ENCODE measurements at regions not wholly inside any gene's neighbourhood (a gene's known extent, or its start where the extent isn't known, plus 50 kb on each side); places are given as distances from the start of the nearest gene placed in this dataset.
"Not testable (repeated sequence)": the region's sequence is repeated elsewhere in the genome, so short reads cannot be mapped to it uniquely, and the experiment has no call there.

- Mint-ChIP-seq H3K27ac (no peak overlapping the region), H3K27me3 (no peaks in the 10 kb centered on the region), H3K4me3 (no peak overlapping the region), H3K36me3 (no peaks in the 10 kb centered on the region), H3K4me1 (no peaks in the 10 kb centered on the region), H3K9me3 (no peaks in the 10 kb centered on the region)
- DNase-seq: no peak
- ATAC-seq (ENCODE audit: low read depth): no peak
- POLR2A ChIA-PET: no interaction called here
These were observed 253.7 kb upstream of the ANXA10 start for GRCh38 chr4:167838686-167839085.

- ATAC-seq (ENCODE audit: low read depth): no peak
These were observed 249.8 kb upstream of the ANXA10 start for GRCh38 chr4:167842487-167842886.

DNA sequence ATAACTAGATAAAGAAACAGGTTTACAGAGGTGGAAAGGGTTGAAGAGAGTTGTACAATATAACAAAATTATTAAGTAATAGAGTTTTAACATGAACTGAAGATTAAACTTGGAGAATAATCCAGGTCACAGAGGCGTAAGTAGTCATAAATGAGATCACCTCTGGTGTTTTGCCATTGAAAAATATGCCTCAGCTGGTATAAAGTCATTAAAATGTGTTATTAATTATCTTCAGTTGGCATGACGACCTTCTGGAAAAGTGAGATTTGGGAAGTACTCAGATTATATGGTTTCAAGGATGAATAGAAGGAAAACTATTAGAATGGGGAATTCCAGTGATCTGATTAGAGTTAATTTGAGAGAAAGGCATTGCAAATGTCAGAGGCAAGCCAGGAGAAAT lies 237.5 kb upstream of the ANXA10 start:
- DNase-seq (no peak), ATAC-seq (ENCODE audit: low read depth) (no peak)
- Mint-ChIP-seq H3K9me3 (no peaks in the 10 kb centered on the region), H3K4me1 (no peaks in the 10 kb centered on the region), H3K4me3 (no peak overlapping the region), H3K27me3 (no peaks in the 10 kb centered on the region), H3K36me3 (no peaks in the 10 kb centered on the region), H3K27ac (no peak overlapping the region)
- POLR2A ChIA-PET: no interaction called here

More at GRCh38 chr4:167842487-167842886, 249.8 kb upstream of the ANXA10 start:
- no peaks in the 10 kb centered on the region for H3K36me3 Mint-ChIP-seq
- no peak overlapping the region for H3K4me3 Mint-ChIP-seq
- POLR2A ChIA-PET: no interaction called here
- no peaks in the 10 kb centered on the region for H3K27me3 Mint-ChIP-seq
- H3K4me1 Mint-ChIP-seq: no peaks in the 10 kb centered on the region
- DNase-seq: no peak
- no peak overlapping the region for H3K27ac Mint-ChIP-seq
- H3K9me3 Mint-ChIP-seq: no peaks in the 10 kb centered on the region

GRCh38 chr4:167858127-167858526 lies 234.2 kb upstream of the ANXA10 start:
- H3K9me3 Mint-ChIP-seq; DNase-seq; H3K36me3 Mint-ChIP-seq; H3K4me3 Mint-ChIP-seq; ATAC-seq (ENCODE audit: low read depth); H3K27me3 Mint-ChIP-seq; H3K27ac Mint-ChIP-seq; POLR2A ChIA-PET; H3K4me1 Mint-ChIP-seq: not testable (repeated sequence)

GRCh38 chr4:167867191-167867590 lies 225.1 kb upstream of the ANXA10 start:
- ATAC-seq (ENCODE audit: low read depth) (no peak), DNase-seq (no peak)
- Mint-ChIP-seq H3K9me3 (no peaks in the 10 kb centered on the region), H3K27ac (no peak overlapping the region), H3K4me3 (no peak overlapping the region), H3K36me3 (no peaks in the 10 kb centered on the region), H3K27me3 (peaks cover 2% of the 10 kb centered on the region), H3K4me1 (no peaks in the 10 kb centered on the region)
- POLR2A ChIA-PET: no interaction called here

GRCh38 chr4:167868163-167868562 lies 224.2 kb upstream of the ANXA10 start:
- POLR2A ChIA-PET: no interaction called here
- DNase-seq: no peak

GRCh38 chr4:167873496-167873895 lies 218.8 kb upstream of the ANXA10 start:
- H3K36me3 Mint-ChIP-seq: no peaks in the 10 kb centered on the region
- ATAC-seq (ENCODE audit: low read depth) (no peak), DNase-seq (no peak)
- POLR2A ChIA-PET: no interaction called here
- no peaks in the 10 kb centered on the region for H3K9me3 Mint-ChIP-seq
- no peaks in the 10 kb centered on the region for H3K27me3 Mint-ChIP-seq
- H3K4me1 Mint-ChIP-seq: no peaks in the 10 kb centered on the region
- H3K27ac Mint-ChIP-seq: no peak overlapping the region
- H3K4me3 Mint-ChIP-seq: no peak overlapping the region

More at GRCh38 chr4:167868163-167868562, 224.2 kb upstream of the ANXA10 start:
- H3K27me3 Mint-ChIP-seq: peaks cover 2% of the 10 kb centered on the region
- H3K9me3 Mint-ChIP-seq: no peaks in the 10 kb centered on the region
- no peak overlapping the region for H3K27ac Mint-ChIP-seq
- H3K36me3 Mint-ChIP-seq: no peaks in the 10 kb centered on the region
- no peak for ATAC-seq (ENCODE audit: low read depth)
- H3K4me3 Mint-ChIP-seq: no peak overlapping the region
- no peaks in the 10 kb centered on the region for H3K4me1 Mint-ChIP-seq

DNA sequence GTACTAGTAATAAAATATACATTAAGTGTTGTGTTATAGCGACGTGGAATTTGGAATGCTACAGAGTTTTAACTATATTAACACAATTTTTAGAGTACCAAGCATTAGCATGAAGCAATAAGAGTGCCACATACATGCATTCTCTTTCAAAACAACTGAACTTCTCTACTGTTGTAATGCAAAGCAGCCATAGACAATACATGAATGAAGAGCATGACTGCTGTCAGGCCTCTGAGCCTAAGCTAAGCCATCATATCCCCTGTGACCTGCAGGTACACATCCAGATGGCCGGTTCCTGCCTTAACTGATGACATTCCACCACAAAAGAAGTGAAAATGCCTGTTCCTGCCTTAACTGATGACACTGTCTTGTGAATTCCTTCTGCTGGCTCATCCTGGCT lies 216.2 kb upstream of the ANXA10 start:
- POLR2A ChIA-PET, H3K27me3 Mint-ChIP-seq: not testable (repeated sequence)

GRCh38 chr4:167877826-167878225 lies 214.5 kb upstream of the ANXA10 start:
- ATAC-seq (ENCODE audit: low read depth); H3K9me3 Mint-ChIP-seq; H3K27ac Mint-ChIP-seq; H3K4me1 Mint-ChIP-seq; H3K36me3 Mint-ChIP-seq; H3K27me3 Mint-ChIP-seq; DNase-seq; H3K4me3 Mint-ChIP-seq; POLR2A ChIA-PET: not testable (repeated sequence)

More for the DNA sequence above, 216.2 kb upstream of the ANXA10 start:
- not testable (repeated sequence) for H3K27ac Mint-ChIP-seq; ATAC-seq (ENCODE audit: low read depth); H3K4me1 Mint-ChIP-seq; H3K36me3 Mint-ChIP-seq; H3K9me3 Mint-ChIP-seq; DNase-seq; H3K4me3 Mint-ChIP-seq

GRCh38 chr4:167883266-167883665 lies 209.1 kb upstream of the ANXA10 start:
- no peak for ATAC-seq (ENCODE audit: low read depth)
- H3K9me3 Mint-ChIP-seq: no peaks in the 10 kb centered on the region
- H3K36me3 Mint-ChIP-seq: no peaks in the 10 kb centered on the region
- no peaks in the 10 kb centered on the region for H3K27me3 Mint-ChIP-seq
- H3K4me3 Mint-ChIP-seq: no peak overlapping the region
- no peak overlapping the region for H3K27ac Mint-ChIP-seq
- POLR2A ChIA-PET: no interaction called here
- DNase-seq: no peak
- H3K4me1 Mint-ChIP-seq: no peaks in the 10 kb centered on the region

DNA sequence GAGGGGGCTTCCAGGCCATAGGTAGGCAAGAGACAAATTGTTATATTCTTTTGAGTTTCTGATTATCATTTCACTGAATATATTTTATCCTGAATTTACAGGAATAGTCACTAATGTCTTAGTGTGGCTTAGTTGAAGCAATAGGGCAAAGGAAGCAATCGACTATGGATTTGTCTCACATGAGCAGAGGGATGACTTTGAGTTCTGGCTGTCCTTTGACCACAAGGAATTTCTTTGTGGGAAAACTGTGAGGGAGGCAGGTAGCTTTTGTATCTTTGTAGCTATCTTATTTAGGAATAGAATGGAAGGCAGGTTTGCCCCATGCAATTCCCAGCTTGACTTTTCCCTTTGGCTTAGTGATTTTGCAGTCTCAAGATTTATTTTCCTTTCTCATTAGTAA lies 207.3 kb upstream of the ANXA10 start:
- POLR2A ChIA-PET: no interaction called here
- Mint-ChIP-seq H3K4me3 (no peak overlapping the region), H3K9me3 (no peaks in the 10 kb centered on the region), H3K36me3 (no peaks in the 10 kb centered on the region), H3K4me1 (no peaks in the 10 kb centered on the region), H3K27me3 (no peaks in the 10 kb centered on the region), H3K27ac (no peak overlapping the region)
- DNase-seq (no peak), ATAC-seq (ENCODE audit: low read depth) (no peak)

GRCh38 chr4:167885872-167886271 lies 206.5 kb upstream of the ANXA10 start:
- H3K4me3 Mint-ChIP-seq: no peak overlapping the region
- ATAC-seq (ENCODE audit: low read depth) (no peak), DNase-seq (no peak)
- POLR2A ChIA-PET: no interaction called here
- no peak overlapping the region for H3K27ac Mint-ChIP-seq
- no peaks in the 10 kb centered on the region for H3K27me3 Mint-ChIP-seq
- no peaks in the 10 kb centered on the region for H3K36me3 Mint-ChIP-seq
- H3K9me3 Mint-ChIP-seq: no peaks in the 10 kb centered on the region
- no peaks in the 10 kb centered on the region for H3K4me1 Mint-ChIP-seq

DNA sequence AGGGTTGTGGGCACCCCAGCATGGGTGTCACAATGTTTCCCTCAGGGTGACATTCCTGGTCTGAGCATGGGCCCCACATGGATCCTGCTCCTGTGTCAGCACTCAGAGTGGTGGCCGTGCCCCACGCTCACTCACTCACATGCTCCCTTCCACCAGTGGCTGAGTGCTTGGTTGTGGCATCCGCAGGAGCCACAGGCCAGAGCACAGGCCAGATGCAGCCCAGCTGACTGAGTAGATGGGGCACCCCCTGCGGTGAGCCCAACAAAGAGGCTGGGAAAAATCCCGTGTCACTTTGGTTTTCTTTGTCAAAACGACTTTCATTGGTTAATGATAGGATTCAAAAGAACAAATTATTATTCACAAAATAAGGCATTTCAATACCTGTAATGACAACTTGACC lies 204.6 kb upstream of the ANXA10 start:
- Mint-ChIP-seq H3K4me1 (no peaks in the 10 kb centered on the region), H3K27me3 (no peaks in the 10 kb centered on the region), H3K9me3 (no peaks in the 10 kb centered on the region), H3K27ac (no peak overlapping the region), H3K4me3 (no peak overlapping the region), H3K36me3 (no peaks in the 10 kb centered on the region)
- ATAC-seq (ENCODE audit: low read depth) (no peak), DNase-seq (no peak)
- POLR2A ChIA-PET: no interaction called here

GRCh38 chr4:167890226-167890625 lies 202.1 kb upstream of the ANXA10 start:
- Mint-ChIP-seq H3K27ac (no peak overlapping the region), H3K4me3 (no peak overlapping the region), H3K27me3 (no peaks in the 10 kb centered on the region), H3K9me3 (no peaks in the 10 kb centered on the region), H3K4me1 (no peaks in the 10 kb centered on the region), H3K36me3 (no peaks in the 10 kb centered on the region)
- DNase-seq (no peak), ATAC-seq (ENCODE audit: low read depth) (no peak)
- POLR2A ChIA-PET: no interaction called here

DNA sequence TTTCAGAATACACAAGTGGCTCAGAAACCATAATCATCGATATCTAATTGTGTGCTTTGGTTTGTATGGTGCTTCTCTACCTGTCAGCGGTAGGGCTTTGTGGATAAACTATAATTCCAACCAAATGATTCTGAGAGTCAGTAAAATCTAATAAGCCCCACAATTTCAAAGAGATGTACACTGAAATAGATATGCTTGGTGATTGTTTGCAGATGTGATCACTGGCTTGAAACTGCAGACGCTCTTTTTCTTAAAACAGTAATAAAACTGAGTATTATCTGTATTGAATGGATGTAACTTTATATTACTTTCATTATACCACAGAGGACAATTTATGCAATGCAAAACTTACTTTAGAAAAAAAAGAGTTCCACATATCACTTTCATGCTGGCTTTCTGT lies 198.8 kb upstream of the ANXA10 start:
- H3K4me3 Mint-ChIP-seq: no peak overlapping the region
- DNase-seq: no peak
- H3K9me3 Mint-ChIP-seq: no peaks in the 10 kb centered on the region
- ATAC-seq (ENCODE audit: low read depth): no peak
- POLR2A ChIA-PET: no interaction called here
- no peaks in the 10 kb centered on the region for H3K4me1 Mint-ChIP-seq
- H3K36me3 Mint-ChIP-seq: no peaks in the 10 kb centered on the region
- no peak overlapping the region for H3K27ac Mint-ChIP-seq
- H3K27me3 Mint-ChIP-seq: no peaks in the 10 kb centered on the region
